ENCODE measurements at regions not wholly inside any gene's neighbourhood (a gene's known extent, or its start where the extent isn't known, plus 50 kb on each side); places are given as distances from the start of the nearest gene placed in this dataset.

DNA sequence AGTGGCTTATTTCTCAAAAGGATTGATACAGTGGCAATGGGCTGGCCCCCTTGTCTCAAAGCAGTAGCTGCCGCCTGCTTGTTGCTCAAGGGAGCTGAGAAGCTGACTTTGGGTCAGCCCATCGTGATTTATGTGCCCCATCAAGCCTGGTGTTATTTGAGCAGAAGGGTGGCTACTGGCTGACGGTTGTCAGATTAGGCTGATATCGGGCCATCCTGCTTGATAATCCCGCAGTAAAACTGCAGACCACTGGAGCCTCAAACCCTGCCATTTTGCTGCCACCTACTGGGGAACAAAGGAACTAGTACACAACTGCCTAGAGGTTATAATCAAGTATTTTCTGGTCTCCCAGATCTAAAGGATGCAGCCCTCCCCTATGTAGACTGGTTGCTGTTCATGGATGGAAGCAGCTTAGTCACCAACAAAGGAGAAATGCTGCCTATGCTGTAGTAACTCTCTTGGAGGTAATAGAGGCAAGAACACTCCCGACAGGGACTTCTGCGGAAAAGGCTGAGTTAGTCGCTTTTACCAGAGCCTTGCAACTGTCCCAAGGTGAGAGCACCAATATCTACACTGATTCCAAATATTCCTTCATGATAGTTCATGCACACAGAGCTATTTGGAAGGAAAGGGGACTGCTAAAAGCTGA is 65.9 kb upstream of the ZNF92 start:
- no peaks in the 10 kb centered on the region for H3K4me1 Mint-ChIP-seq
- no peaks in the 10 kb centered on the region for H3K79me2 ChIP-seq (replicated peaks; ENCODE audit: insufficient read depth)
- no peaks in the 10 kb centered on the region for H3K27me3 ChIP-seq (ENCODE audit: insufficient read depth)
- TF ChIP-seq STAT1 (IDR thresholded peaks at IDR 0.05; ENCODE audit: unreplicated experiment): no peak
- TF ChIP-seq, protein P1, sequence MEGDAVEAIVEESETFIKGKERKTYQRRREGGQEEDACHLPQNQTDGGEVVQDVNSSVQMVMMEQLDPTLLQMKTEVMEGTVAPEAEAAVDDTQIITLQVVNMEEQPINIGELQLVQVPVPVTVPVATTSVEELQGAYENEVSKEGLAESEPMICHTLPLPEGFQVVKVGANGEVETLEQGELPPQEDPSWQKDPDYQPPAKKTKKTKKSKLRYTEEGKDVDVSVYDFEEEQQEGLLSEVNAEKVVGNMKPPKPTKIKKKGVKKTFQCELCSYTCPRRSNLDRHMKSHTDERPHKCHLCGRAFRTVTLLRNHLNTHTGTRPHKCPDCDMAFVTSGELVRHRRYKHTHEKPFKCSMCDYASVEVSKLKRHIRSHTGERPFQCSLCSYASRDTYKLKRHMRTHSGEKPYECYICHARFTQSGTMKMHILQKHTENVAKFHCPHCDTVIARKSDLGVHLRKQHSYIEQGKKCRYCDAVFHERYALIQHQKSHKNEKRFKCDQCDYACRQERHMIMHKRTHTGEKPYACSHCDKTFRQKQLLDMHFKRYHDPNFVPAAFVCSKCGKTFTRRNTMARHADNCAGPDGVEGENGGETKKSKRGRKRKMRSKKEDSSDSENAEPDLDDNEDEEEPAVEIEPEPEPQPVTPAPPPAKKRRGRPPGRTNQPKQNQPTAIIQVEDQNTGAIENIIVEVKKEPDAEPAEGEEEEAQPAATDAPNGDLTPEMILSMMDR (conservative IDR thresholded peaks at IDR 0.05; ENCODE audit: low read depth in 2 of 2): peak; percentile 88
- TF ChIP-seq, protein P2, sequence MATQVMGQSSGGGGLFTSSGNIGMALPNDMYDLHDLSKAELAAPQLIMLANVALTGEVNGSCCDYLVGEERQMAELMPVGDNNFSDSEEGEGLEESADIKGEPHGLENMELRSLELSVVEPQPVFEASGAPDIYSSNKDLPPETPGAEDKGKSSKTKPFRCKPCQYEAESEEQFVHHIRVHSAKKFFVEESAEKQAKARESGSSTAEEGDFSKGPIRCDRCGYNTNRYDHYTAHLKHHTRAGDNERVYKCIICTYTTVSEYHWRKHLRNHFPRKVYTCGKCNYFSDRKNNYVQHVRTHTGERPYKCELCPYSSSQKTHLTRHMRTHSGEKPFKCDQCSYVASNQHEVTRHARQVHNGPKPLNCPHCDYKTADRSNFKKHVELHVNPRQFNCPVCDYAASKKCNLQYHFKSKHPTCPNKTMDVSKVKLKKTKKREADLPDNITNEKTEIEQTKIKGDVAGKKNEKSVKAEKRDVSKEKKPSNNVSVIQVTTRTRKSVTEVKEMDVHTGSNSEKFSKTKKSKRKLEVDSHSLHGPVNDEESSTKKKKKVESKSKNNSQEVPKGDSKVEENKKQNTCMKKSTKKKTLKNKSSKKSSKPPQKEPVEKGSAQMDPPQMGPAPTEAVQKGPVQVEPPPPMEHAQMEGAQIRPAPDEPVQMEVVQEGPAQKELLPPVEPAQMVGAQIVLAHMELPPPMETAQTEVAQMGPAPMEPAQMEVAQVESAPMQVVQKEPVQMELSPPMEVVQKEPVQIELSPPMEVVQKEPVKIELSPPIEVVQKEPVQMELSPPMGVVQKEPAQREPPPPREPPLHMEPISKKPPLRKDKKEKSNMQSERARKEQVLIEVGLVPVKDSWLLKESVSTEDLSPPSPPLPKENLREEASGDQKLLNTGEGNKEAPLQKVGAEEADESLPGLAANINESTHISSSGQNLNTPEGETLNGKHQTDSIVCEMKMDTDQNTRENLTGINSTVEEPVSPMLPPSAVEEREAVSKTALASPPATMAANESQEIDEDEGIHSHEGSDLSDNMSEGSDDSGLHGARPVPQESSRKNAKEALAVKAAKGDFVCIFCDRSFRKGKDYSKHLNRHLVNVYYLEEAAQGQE (IDR thresholded peaks at IDR 0.05; ENCODE audit: unreplicated experiment): no peak
- ATAC-seq (peak; percentile 97), DNase-seq (ENCODE audit: low spot score) (peak; percentile 91)
- H3K9me2 ChIP-seq (ENCODE audit: insufficient read depth): no peaks in the 10 kb centered on the region
- H3F3A ChIP-seq (replicated peaks; ENCODE audit: low read depth): no peaks in the 10 kb centered on the region
- H3K4me3 Mint-ChIP-seq: no peak overlapping the region
- H3K4me2 ChIP-seq: no peak overlapping the region
- H3K27ac Mint-ChIP-seq: no peak overlapping the region
- H3K9me3 Mint-ChIP-seq: no peaks in the 10 kb centered on the region
- H3K4me3 ChIP-seq: no peak overlapping the region
- H3K36me3 Mint-ChIP-seq (ENCODE audit: low read depth): no peaks in the 10 kb centered on the region
- no peaks in the 10 kb centered on the region for H3K4me1 ChIP-seq (ENCODE audit: insufficient read depth)
- H3K27ac ChIP-seq (ENCODE audit: low read depth): no peak overlapping the region
- H4K20me1 ChIP-seq (replicated peaks; ENCODE audit: insufficient read depth): peaks cover 3% of the 10 kb centered on the region; the same call in 1 of the 2 replicates
- H2AFZ ChIP-seq: no peak overlapping the region
- H3K36me3 ChIP-seq (ENCODE audit: insufficient read depth): no peaks in the 10 kb centered on the region
- no peaks in the 10 kb centered on the region for H3K27me3 Mint-ChIP-seq (ENCODE audit: insufficient read depth, low read depth, poor library complexity)

DNA sequence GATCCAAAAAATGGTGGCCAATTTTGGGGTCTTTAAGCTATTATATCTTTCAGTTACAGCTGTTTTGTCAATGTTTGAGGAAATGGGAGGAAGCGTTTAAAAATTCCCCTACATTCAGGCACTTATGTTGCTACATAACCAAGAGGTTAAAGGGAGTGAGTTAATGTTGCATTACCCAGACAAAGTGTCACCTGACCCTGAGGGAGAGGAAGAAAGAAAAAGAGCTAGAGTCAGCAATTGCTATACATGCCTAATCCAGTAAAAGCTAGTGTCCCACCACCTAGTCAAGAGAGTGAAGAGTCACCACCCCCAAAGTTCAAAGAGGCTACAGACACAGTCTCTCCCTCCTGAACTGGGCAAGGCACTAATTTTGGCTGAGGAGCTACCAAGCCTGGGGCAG is 69.5 kb upstream of the ZNF92 start:
- DNase-seq (ENCODE audit: low spot score): no peak
- H3K27ac Mint-ChIP-seq: no peak overlapping the region
- H3K4me1 Mint-ChIP-seq: no peaks in the 10 kb centered on the region
- H3K4me3 Mint-ChIP-seq: no peak overlapping the region
- Histone ChIP-seq H4K20me1 (replicated peaks; ENCODE audit: insufficient read depth) (peaks cover 5% of the 10 kb centered on the region; the same call in 1 of the 2 replicates), H3F3A (replicated peaks; ENCODE audit: low read depth) (no peaks in the 10 kb centered on the region), H3K4me3 (no peak overlapping the region), H3K27me3 (ENCODE audit: insufficient read depth) (no peaks in the 10 kb centered on the region), H3K4me1 (ENCODE audit: insufficient read depth) (no peaks in the 10 kb centered on the region), H3K4me2 (no peak overlapping the region), H3K9me2 (ENCODE audit: insufficient read depth) (no peaks in the 10 kb centered on the region), H3K79me2 (replicated peaks; ENCODE audit: insufficient read depth) (no peaks in the 10 kb centered on the region), H2AFZ (no peak overlapping the region), H3K36me3 (ENCODE audit: insufficient read depth) (no peaks in the 10 kb centered on the region), H3K27ac (ENCODE audit: low read depth) (no peak overlapping the region)
- no peaks in the 10 kb centered on the region for H3K36me3 Mint-ChIP-seq (ENCODE audit: low read depth)
- ATAC-seq: no peak
- no peaks in the 10 kb centered on the region for H3K27me3 Mint-ChIP-seq (ENCODE audit: insufficient read depth, low read depth, poor library complexity)
- H3K9me3 Mint-ChIP-seq: no peaks in the 10 kb centered on the region
- TF ChIP-seq, protein P2 (IDR thresholded peaks at IDR 0.05; ENCODE audit: unreplicated experiment): no peak
- no peak for TF ChIP-seq STAT1 (IDR thresholded peaks at IDR 0.05; ENCODE audit: unreplicated experiment)
- TF ChIP-seq ZNF114 (CRISPR knock-in tag; IDR thresholded peaks at IDR 0.05): no peak
- no peak for TF ChIP-seq ZNF331 (CRISPR knock-in tag; IDR thresholded peaks at IDR 0.05; ENCODE audit: low read depth)
- no peak for TF ChIP-seq EZH2 (IDR thresholded peaks at IDR 0.05; ENCODE audit: low read depth, unreplicated experiment)
- TF ChIP-seq POLR2AphosphoS5 (IDR thresholded peaks at IDR 0.05; ENCODE audit: low read depth): no peak
- TF ChIP-seq, protein P3, sequence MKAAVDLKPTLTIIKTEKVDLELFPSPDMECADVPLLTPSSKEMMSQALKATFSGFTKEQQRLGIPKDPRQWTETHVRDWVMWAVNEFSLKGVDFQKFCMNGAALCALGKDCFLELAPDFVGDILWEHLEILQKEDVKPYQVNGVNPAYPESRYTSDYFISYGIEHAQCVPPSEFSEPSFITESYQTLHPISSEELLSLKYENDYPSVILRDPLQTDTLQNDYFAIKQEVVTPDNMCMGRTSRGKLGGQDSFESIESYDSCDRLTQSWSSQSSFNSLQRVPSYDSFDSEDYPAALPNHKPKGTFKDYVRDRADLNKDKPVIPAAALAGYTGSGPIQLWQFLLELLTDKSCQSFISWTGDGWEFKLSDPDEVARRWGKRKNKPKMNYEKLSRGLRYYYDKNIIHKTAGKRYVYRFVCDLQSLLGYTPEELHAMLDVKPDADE (IDR thresholded peaks at IDR 0.05): no peak
- no peak for TF ChIP-seq EZH2phosphoT487 (IDR thresholded peaks at IDR 0.05; ENCODE audit: unreplicated experiment)
- no peak for TF ChIP-seq CREB1 (CRISPR knock-in tag; IDR thresholded peaks at IDR 0.05; ENCODE audit: low read depth)
- TF ChIP-seq NANOG (IDR thresholded peaks at IDR 0.05; ENCODE audit: borderline replicate concordance): no peak
- TF ChIP-seq, protein P1 (conservative IDR thresholded peaks at IDR 0.05; ENCODE audit: low read depth in 2 of 2): no peak

Data from GM23338 (cell line).